ENCODE measurements at regions not wholly inside any gene's neighbourhood (a gene's known extent, or its start where the extent isn't known, plus 50 kb on each side); places are given as distances from the start of the nearest gene placed in this dataset.

DNA sequence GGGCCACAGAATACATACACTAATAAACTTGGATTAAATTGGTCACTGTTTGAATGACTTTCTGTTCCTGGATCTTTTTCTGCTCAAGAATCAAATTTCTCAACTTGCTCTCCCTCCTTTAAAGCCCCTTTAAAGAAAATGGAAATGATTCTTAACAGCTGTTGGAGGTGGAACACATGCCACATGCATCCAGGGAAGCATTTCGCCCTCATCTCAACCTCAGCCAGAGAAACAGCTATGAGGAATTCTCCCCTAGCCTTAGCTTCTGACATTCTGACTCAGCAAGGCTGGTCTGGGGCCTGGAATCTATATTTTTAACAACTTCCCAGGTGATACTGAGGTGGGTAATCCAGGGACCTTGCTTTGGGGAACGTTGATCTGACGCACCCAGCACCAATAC lies 263.4 kb upstream of the ECI2 start:
- WGBS (ENCODE audit: extremely low coverage, insufficient coverage, insufficient read length) = no CpG with 5 or more reads among the region's 3 CpGs
- Histone ChIP-seq H3K4me2 (ENCODE audit: low read length) (no peak overlapping the region), H2BK12ac (ENCODE audit: low read length) (no peak overlapping the region), H3K27me3 (ENCODE audit: insufficient read depth, low read length) (no peaks in the 10 kb centered on the region), H3K18ac (ENCODE audit: low read length) (no peak overlapping the region), H3K4me1 (ENCODE audit: control insufficient read depth in 1 of 2, insufficient read depth in 2 of 2, low read length in 2 of 2) (peaks cover 5 to 10% of the 10 kb centered on the region in 2 experiments), H4K8ac (ENCODE audit: low read depth, low read length) (no peak overlapping the region), H3K79me2 (ENCODE audit: control insufficient read depth, insufficient read depth, low read length, poor library complexity) (peaks cover 1% of the 10 kb centered on the region), H2BK120ac (ENCODE audit: insufficient read depth, low read length, poor library complexity) (no peak overlapping the region), H3K9me3 (ENCODE audit: insufficient read depth, low read depth, low read length) (peaks cover 1% of the 10 kb centered on the region), H3K4me3 (ENCODE audit: low read depth, low read length) (no peak overlapping the region), H4K91ac (ENCODE audit: low read depth, low read length) (no peak overlapping the region), H3K14ac (ENCODE audit: low read length) (no peak overlapping the region), H3K27ac (ENCODE audit: low read depth, low read length) (no peak overlapping the region), H2AFZ (ENCODE audit: insufficient read depth, low read length, poor library complexity) (no peak overlapping the region), H2BK5ac (ENCODE audit: low read depth, low read length, poor library complexity) (no peak overlapping the region), H3K4ac (ENCODE audit: low read depth, low read length) (no peak overlapping the region), H4K12ac (ENCODE audit: low read depth, low read length) (no peak overlapping the region), H3K23ac (ENCODE audit: low read length) (no peak overlapping the region), H3K9ac (ENCODE audit: low read length) (no peak overlapping the region), H3K79me1 (ENCODE audit: low read length) (peaks cover 5% of the 10 kb centered on the region), H3K36me3 (ENCODE audit: control insufficient read depth in 1 of 2, insufficient read depth in 2 of 2, low read length in 2 of 2) (no peaks in the 10 kb centered on the region), H2AK5ac (ENCODE audit: low read length) (no peak overlapping the region)
- peak; percentile 21 to 51 for DNase-seq

DNA sequence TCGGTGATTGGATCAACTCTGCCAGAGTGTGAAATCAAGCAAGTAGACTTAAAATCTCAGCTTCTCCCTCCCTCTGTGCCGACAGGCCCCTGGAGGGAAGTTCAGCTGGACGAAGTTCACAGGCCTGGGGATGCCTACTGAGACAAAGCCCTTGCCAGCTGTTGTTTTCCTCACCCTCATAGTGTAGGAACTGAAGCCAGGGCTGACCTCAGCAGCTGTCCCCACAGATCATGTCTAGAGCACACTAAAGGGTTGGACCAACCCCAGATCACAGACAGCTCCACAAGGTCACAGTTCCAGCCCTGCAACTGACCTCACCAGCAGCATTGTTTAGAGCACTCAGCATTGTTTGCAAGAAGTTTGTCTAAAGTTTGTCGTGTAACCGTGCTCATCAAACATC lies 261.9 kb upstream of the ECI2 start:
- Histone ChIP-seq H2AK5ac (ENCODE audit: low read length) (no peak overlapping the region), H3K18ac (ENCODE audit: low read length) (no peak overlapping the region), H2BK5ac (ENCODE audit: low read depth, low read length, poor library complexity) (no peak overlapping the region), H2AFZ (ENCODE audit: insufficient read depth, low read length, poor library complexity) (no peak overlapping the region), H3K36me3 (ENCODE audit: control insufficient read depth in 1 of 2, insufficient read depth in 2 of 2, low read length in 2 of 2) (no peaks in the 10 kb centered on the region), H3K27ac (ENCODE audit: low read depth, low read length) (no peak overlapping the region), H4K8ac (ENCODE audit: low read depth, low read length) (no peak overlapping the region), H3K4ac (ENCODE audit: low read depth, low read length) (no peak overlapping the region), H4K91ac (ENCODE audit: low read depth, low read length) (no peak overlapping the region), H3K9ac (ENCODE audit: low read length) (no peak overlapping the region), H3K4me3 (ENCODE audit: low read depth, low read length) (no peak overlapping the region), H3K79me2 (ENCODE audit: control insufficient read depth, insufficient read depth, low read length, poor library complexity) (no peaks in the 10 kb centered on the region), H3K27me3 (ENCODE audit: insufficient read depth, low read length) (no peaks in the 10 kb centered on the region), H3K4me1 (ENCODE audit: control insufficient read depth in 1 of 2, insufficient read depth in 2 of 2, low read length in 2 of 2) (peaks cover 3 to 6% of the 10 kb centered on the region in 2 experiments), H3K14ac (ENCODE audit: low read length) (no peak overlapping the region), H3K23ac (ENCODE audit: low read length) (no peak overlapping the region), H2BK12ac (ENCODE audit: low read length) (peak overlapping the region; percentile 8), H3K79me1 (ENCODE audit: low read length) (peaks cover 5% of the 10 kb centered on the region), H2BK120ac (ENCODE audit: insufficient read depth, low read length, poor library complexity) (no peak overlapping the region), H3K4me2 (ENCODE audit: low read length) (no peak overlapping the region), H4K12ac (ENCODE audit: low read depth, low read length) (no peak overlapping the region), H3K9me3 (ENCODE audit: insufficient read depth, low read depth, low read length) (peaks cover 1% of the 10 kb centered on the region)
- DNase-seq = no peak
- no CpG with 5 or more reads among the region's 5 CpGs for WGBS (ENCODE audit: extremely low coverage, insufficient coverage, insufficient read length)

DNA sequence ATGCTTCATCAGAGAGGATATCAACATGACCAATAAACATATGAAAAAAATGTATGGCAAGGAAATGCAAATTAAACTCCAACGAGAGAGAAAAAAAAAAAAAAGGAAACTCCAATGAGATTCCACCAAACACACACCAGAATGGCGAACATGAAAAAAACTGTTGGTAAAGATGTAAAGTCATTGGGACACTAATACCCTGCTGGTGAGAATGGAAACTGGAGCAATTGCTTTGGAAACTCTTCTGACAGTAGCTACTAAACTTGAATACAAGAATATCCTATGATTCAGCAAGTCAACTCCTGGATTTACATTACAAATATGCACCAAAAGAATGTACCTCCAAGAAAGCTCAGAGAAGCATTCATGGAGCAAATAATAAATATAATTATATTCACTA lies 260.7 kb upstream of the ECI2 start:
- Histone ChIP-seq H3K4me2 (ENCODE audit: low read length) (no peak overlapping the region), H2BK12ac (ENCODE audit: low read length) (no peak overlapping the region), H2BK120ac (ENCODE audit: insufficient read depth, low read length, poor library complexity) (no peak overlapping the region), H2AFZ (ENCODE audit: insufficient read depth, low read length, poor library complexity) (no peak overlapping the region), H2BK5ac (ENCODE audit: low read depth, low read length, poor library complexity) (no peak overlapping the region), H2AK5ac (ENCODE audit: low read length) (no peak overlapping the region), H4K8ac (ENCODE audit: low read depth, low read length) (no peak overlapping the region), H3K18ac (ENCODE audit: low read length) (no peak overlapping the region), H3K4ac (ENCODE audit: low read depth, low read length) (no peak overlapping the region), H3K9me3 (ENCODE audit: insufficient read depth, low read depth, low read length) (peaks cover 1% of the 10 kb centered on the region), H3K14ac (ENCODE audit: low read length) (no peak overlapping the region), H3K27me3 (ENCODE audit: insufficient read depth, low read length) (no peaks in the 10 kb centered on the region), H4K12ac (ENCODE audit: low read depth, low read length) (no peak overlapping the region), H3K23ac (ENCODE audit: low read length) (no peak overlapping the region), H3K79me1 (ENCODE audit: low read length) (peaks cover 5% of the 10 kb centered on the region), H3K4me3 (ENCODE audit: low read depth, low read length) (no peak overlapping the region), H4K91ac (ENCODE audit: low read depth, low read length) (no peak overlapping the region), H3K79me2 (ENCODE audit: control insufficient read depth, insufficient read depth, low read length, poor library complexity) (no peaks in the 10 kb centered on the region), H3K4me1 (ENCODE audit: control insufficient read depth in 1 of 2, insufficient read depth in 2 of 2, low read length in 2 of 2) (peaks cover 3 to 4% of the 10 kb centered on the region in 2 experiments), H3K36me3 (ENCODE audit: control insufficient read depth in 1 of 2, insufficient read depth in 2 of 2, low read length in 2 of 2) (no peaks in the 10 kb centered on the region), H3K27ac (ENCODE audit: low read depth, low read length) (no peak overlapping the region), H3K9ac (ENCODE audit: low read length) (no peak overlapping the region)
- peak in 1 of 2 donors; percentile 41 for DNase-seq
- WGBS (ENCODE audit: extremely low coverage, insufficient coverage, insufficient read length) = no CpG with 5 or more reads among the region's 2 CpGs

DNA sequence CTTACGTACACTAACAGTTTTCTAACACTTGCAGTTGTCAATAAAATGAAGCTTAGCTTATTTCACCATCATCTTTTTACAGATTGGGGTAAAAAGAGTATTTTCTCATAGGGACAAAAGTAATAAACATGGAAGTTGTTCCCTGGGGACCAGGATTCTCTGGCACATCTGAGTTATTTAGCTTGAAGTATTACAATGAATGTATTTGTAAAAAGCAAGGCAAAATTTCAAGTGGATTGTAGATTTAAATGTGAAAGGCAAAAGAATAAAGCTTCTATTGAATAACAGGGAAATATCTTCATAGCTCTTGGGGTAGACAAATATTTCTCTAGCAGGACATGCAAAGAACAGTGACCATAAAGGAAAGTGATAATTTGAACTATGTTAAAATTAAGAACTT lies 260.0 kb upstream of the ECI2 start:
- peaks cover 1% of the 10 kb centered on the region for H3K9me3 ChIP-seq (ENCODE audit: insufficient read depth, low read depth, low read length)
- H3K4me3 ChIP-seq (ENCODE audit: low read depth, low read length) = no peak overlapping the region
- H4K12ac ChIP-seq (ENCODE audit: low read depth, low read length) = no peak overlapping the region
- DNase-seq = no peak
- no peak overlapping the region for H2BK120ac ChIP-seq (ENCODE audit: insufficient read depth, low read length, poor library complexity)
- H3K79me2 ChIP-seq (ENCODE audit: control insufficient read depth, insufficient read depth, low read length, poor library complexity) = no peaks in the 10 kb centered on the region
- no peaks in the 10 kb centered on the region for H3K36me3 ChIP-seq (ENCODE audit: control insufficient read depth in 1 of 2, insufficient read depth in 2 of 2, low read length in 2 of 2)
- no peak overlapping the region for H3K23ac ChIP-seq (ENCODE audit: low read length)
- H3K27me3 ChIP-seq (ENCODE audit: insufficient read depth, low read length) = no peaks in the 10 kb centered on the region
- no peak overlapping the region for H3K4ac ChIP-seq (ENCODE audit: low read depth, low read length)
- no peak overlapping the region for H4K8ac ChIP-seq (ENCODE audit: low read depth, low read length)
- no peak overlapping the region for H4K91ac ChIP-seq (ENCODE audit: low read depth, low read length)
- H3K4me2 ChIP-seq (ENCODE audit: low read length) = no peak overlapping the region
- H3K79me1 ChIP-seq (ENCODE audit: low read length) = peaks cover 5% of the 10 kb centered on the region
- no peak overlapping the region for H2BK12ac ChIP-seq (ENCODE audit: low read length)
- no peak overlapping the region for H3K18ac ChIP-seq (ENCODE audit: low read length)
- no peak overlapping the region for H3K14ac ChIP-seq (ENCODE audit: low read length)
- no peak overlapping the region for H3K9ac ChIP-seq (ENCODE audit: low read length)
- WGBS (ENCODE audit: extremely low coverage, insufficient coverage, insufficient read length) = no CpG with 5 or more reads among the region's 1 CpG
- H2AK5ac ChIP-seq (ENCODE audit: low read length) = no peak overlapping the region
- no peak overlapping the region for H3K27ac ChIP-seq (ENCODE audit: low read depth, low read length)
- H3K4me1 ChIP-seq (ENCODE audit: control insufficient read depth in 1 of 2, insufficient read depth in 2 of 2, low read length in 2 of 2) = peaks cover 3 to 4% of the 10 kb centered on the region in 2 experiments
- no peak overlapping the region for H2AFZ ChIP-seq (ENCODE audit: insufficient read depth, low read length, poor library complexity)
- no peak overlapping the region for H2BK5ac ChIP-seq (ENCODE audit: low read depth, low read length, poor library complexity)
